DOHH2 (cell line): ENCODE measurements at regions not wholly inside any gene's neighbourhood (a gene's known extent, or its start where the extent isn't known, plus 50 kb on each side); places are given as distances from the start of the nearest gene placed in this dataset.

Source experiments
- H3F3A ChIP-seq: fragments of 200-600 bp; sonication (generic), shearing (Covaris generic); 2 replicates; pipeline ENCODE4 v1.6.0; 2016; ENCODE audit warnings: antibody characterized with exemption, mild to moderate bottlenecking; ENCODE audit not compliant: control insufficient read depth, insufficient read depth
- H3K27ac ChIP-seq: fragments of 200-600 bp; sonication (generic); 2 replicates; pipeline ENCODE4 v1.5.1; 2014; ENCODE audit warnings: low read depth, mild to moderate bottlenecking, low read length, moderate library complexity
- H3K27me3 ChIP-seq: fragments of 200-600 bp; sonication (generic); 2 replicates; pipeline ENCODE4 v1.6.1; 2014; ENCODE audit warnings: mild to moderate bottlenecking, low read length, mixed read lengths; ENCODE audit not compliant: control insufficient read depth
- H3K36me3 ChIP-seq: fragments of 200-600 bp; sonication (generic); 2 replicates; pipeline ENCODE4 v1.6.1; 2014; ENCODE audit warnings: mild to moderate bottlenecking, low read length, moderate library complexity, mixed read lengths; ENCODE audit not compliant: control insufficient read depth
- H3K4me1 ChIP-seq: fragments of 200-600 bp; sonication (generic); 2 replicates; pipeline ENCODE4 v1.6.1; 2014; ENCODE audit warnings: mild to moderate bottlenecking, low read length, mixed read lengths; ENCODE audit not compliant: control insufficient read depth
- H3K4me2 ChIP-seq: fragments of 200-600 bp; sonication (generic); 2 replicates; pipeline ENCODE4 v1.6.0; 2014; ENCODE audit warnings: mild to moderate bottlenecking, low read length, moderate library complexity
- H3K4me3 ChIP-seq: fragments of 200-600 bp; sonication (generic); 2 replicates; pipeline ENCODE4 v1.5.1; 2014; ENCODE audit warnings: mild to moderate bottlenecking, low read length, mixed read lengths
- H3K79me2 ChIP-seq: fragments of 200-600 bp; sonication (generic); 2 replicates; pipeline ENCODE4 v1.6.1; 2014; ENCODE audit warnings: mild to moderate bottlenecking, low read length, mixed read lengths; ENCODE audit not compliant: control insufficient read depth
- H3K9me2 ChIP-seq: fragments of 200-600 bp; sonication (generic); replicated peaks from 2 replicates; pipeline ENCODE4 v1.6.1; 2014; ENCODE audit warnings: mild to moderate bottlenecking, low read length, mixed read lengths; ENCODE audit not compliant: control insufficient read depth
- H3K9me3 ChIP-seq: fragments of 200-600 bp; sonication (generic); 2 replicates; pipeline ENCODE4 v1.6.1; 2014; ENCODE audit warnings: antibody characterized with exemption, low read length, mixed read lengths; ENCODE audit not compliant: control insufficient read depth, insufficient read depth
- H4K20me1 ChIP-seq: fragments of 200-600 bp; sonication (generic); 2 replicates; pipeline ENCODE4 v1.6.0; 2014; ENCODE audit warnings: low read depth, mild to moderate bottlenecking, antibody characterized with exemption, low read length, moderate library complexity; ENCODE audit not compliant: control insufficient read depth, insufficient read depth
- CTCF ChIP-seq: fragments of 200-600 bp; sonication (generic); IDR thresholded peaks from one replicate; pipeline ENCODE4 v1.5.1; 2014; ENCODE audit warnings: antibody characterized with exemption, mild to moderate bottlenecking, low read depth, low read length; ENCODE audit not compliant: poor library complexity, severe bottlenecking
- EZH2phosphoT487 ChIP-seq: fragments of 200-600 bp; sonication (generic); IDR thresholded peaks from 2 replicates; pipeline ENCODE4 v1.6.1; 2017; ENCODE audit warnings: borderline replicate concordance, mild to moderate bottlenecking, antibody characterized with exemption, low read length, moderate library complexity, mixed read lengths

- no peaks in the 10 kb centered on the region for H3K9me2 ChIP-seq
- TF ChIP-seq EZH2phosphoT487 = no peak
- TF ChIP-seq CTCF = no peak
- H3K36me3 ChIP-seq = no peaks in the 10 kb centered on the region
- no peaks in the 10 kb centered on the region for H3F3A ChIP-seq
- H3K4me1 ChIP-seq = no peaks in the 10 kb centered on the region
- no peaks in the 10 kb centered on the region for H3K27me3 ChIP-seq
- H3K9me3 ChIP-seq = no peaks in the 10 kb centered on the region
- no peak overlapping the region for H3K27ac ChIP-seq
- H3K79me2 ChIP-seq = no peaks in the 10 kb centered on the region
- H3K4me3 ChIP-seq = no peak overlapping the region
- H3K4me2 ChIP-seq = no peak overlapping the region
- H4K20me1 ChIP-seq = no peaks in the 10 kb centered on the region
These were observed 139.3 kb upstream of the IRX3 start for GRCh38 chr16:54425681-54426552.

GRCh38 chr16:54425068-54425467 lies 138.5 kb upstream of the IRX3 start:
- Histone ChIP-seq H4K20me1 (no peaks in the 10 kb centered on the region), H3K9me2 (no peaks in the 10 kb centered on the region), H3K27me3 (no peaks in the 10 kb centered on the region), H3K36me3 (no peaks in the 10 kb centered on the region), H3K9me3 (no peaks in the 10 kb centered on the region), H3K27ac (no peak overlapping the region), H3F3A (no peaks in the 10 kb centered on the region), H3K79me2 (no peaks in the 10 kb centered on the region), H3K4me1 (no peaks in the 10 kb centered on the region), H3K4me2 (no peak overlapping the region), H3K4me3 (no peak overlapping the region)
- TF ChIP-seq EZH2phosphoT487 = no peak
- no peak for TF ChIP-seq CTCF

- Histone ChIP-seq H3K4me2 (no peak overlapping the region), H3K9me3 (no peaks in the 10 kb centered on the region), H3K36me3 (no peaks in the 10 kb centered on the region), H3F3A (no peaks in the 10 kb centered on the region), H3K4me1 (no peaks in the 10 kb centered on the region), H3K79me2 (no peaks in the 10 kb centered on the region), H3K27me3 (no peaks in the 10 kb centered on the region), H4K20me1 (no peaks in the 10 kb centered on the region), H3K27ac (no peak overlapping the region), H3K9me2 (no peaks in the 10 kb centered on the region), H3K4me3 (no peak overlapping the region)
- TF ChIP-seq EZH2phosphoT487 (no peak), CTCF (no peak)
These were observed 137.5 kb upstream of the IRX3 start for GRCh38 chr16:54424043-54424451.
